HTR-8/SVneo (cell line): ENCODE measurements at regions not wholly inside any gene's neighbourhood (a gene's known extent, or its start where the extent isn't known, plus 50 kb on each side); places are given as distances from the start of the nearest gene placed in this dataset.
"Not testable (repeated sequence)": the region's sequence is repeated elsewhere in the genome, so short reads cannot be mapped to it uniquely, and the experiment has no call there.

Experiments used
- DNase-seq: peaks from one replicate; pipeline ENCODE4 v3.0.0; 2011; ENCODE audit warnings: low spot score, mixed read lengths; ENCODE audit not compliant: insufficient read length
- FAIRE-seq: peaks from 2 replicates; lab custom pipeline; 2011; peaks lifted over from hg19 to GRCh38; lab: Jason Lieb, UNC

DNA sequence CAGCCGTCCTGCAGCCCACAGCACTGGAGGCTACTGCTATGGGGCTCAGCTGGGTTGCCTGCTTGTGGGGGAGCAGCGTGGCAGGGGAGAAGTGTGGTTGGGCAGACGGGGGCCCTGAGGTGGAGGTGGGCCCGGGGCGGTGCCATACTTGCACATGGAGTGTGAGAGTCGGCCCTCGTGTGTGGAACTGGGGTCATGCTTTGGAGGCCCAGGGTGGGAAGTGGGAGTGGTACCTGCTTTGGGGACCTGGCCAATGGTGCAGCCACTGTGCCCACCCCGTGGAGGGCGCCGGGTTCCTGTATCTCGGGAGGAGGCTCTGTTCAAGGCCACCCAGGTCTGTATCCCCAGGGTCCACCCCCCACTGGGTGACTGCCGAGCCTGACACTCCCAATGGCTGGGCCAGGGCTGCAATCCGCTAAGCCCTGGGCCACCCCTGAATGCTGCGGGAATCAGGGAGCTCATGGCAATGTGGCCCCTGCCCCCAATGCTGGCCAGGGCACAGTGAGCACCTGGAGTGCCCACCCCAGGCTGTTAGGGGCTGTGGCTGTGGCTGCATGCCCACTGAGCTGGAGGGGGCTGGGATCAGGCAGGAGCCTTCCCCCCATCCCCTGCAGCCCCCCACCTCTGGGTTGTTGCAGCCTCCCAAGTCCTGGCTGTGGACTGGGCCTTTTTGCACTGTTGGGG is 157.9 kb upstream of the SLC38A2 start:
- no peak for DNase-seq
- FAIRE-seq: no peak

DNA sequence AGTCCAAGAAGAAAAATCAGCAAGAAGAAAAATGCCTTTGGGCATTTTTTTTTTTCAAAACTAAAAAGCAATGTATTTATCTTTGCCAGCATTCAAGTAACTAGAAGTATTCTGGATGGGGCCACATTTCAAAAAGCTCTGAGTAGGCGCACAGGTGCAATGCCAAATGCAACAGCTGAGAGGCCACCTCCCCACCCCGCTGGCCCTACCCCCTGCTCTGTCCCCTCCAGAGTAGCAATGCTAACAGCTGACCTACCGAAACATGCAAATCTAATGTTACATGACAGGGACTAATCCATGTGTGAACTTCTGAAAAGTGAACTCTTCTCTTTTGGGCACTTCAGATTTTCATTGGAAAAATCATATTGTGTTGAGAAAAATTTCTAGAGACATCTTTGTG is 153.7 kb upstream of the SLC38A2 start:
- FAIRE-seq: no peak
- no peak for DNase-seq

DNA sequence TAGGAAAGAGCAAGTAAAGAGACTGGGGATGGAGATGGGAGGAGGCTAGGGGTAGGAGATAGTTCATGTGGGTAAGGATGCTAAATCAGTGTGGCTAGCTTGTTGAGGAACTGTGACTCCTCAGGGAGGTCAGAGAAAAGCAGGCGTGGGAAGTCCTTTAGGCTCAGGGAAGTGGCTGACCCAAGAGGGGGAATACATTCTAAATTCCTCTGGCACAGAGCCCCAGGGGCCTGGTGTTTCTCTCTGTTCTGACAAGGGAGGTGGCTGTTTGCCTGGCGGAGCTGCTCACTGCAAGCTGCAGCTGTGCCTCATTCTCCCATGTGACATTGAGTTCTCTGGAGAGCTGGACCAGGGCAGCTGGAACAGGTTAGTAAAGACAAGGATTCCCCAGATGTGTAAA is 152.2 kb upstream of the SLC38A2 start:
- DNase-seq (no peak), FAIRE-seq (no peak)

DNA sequence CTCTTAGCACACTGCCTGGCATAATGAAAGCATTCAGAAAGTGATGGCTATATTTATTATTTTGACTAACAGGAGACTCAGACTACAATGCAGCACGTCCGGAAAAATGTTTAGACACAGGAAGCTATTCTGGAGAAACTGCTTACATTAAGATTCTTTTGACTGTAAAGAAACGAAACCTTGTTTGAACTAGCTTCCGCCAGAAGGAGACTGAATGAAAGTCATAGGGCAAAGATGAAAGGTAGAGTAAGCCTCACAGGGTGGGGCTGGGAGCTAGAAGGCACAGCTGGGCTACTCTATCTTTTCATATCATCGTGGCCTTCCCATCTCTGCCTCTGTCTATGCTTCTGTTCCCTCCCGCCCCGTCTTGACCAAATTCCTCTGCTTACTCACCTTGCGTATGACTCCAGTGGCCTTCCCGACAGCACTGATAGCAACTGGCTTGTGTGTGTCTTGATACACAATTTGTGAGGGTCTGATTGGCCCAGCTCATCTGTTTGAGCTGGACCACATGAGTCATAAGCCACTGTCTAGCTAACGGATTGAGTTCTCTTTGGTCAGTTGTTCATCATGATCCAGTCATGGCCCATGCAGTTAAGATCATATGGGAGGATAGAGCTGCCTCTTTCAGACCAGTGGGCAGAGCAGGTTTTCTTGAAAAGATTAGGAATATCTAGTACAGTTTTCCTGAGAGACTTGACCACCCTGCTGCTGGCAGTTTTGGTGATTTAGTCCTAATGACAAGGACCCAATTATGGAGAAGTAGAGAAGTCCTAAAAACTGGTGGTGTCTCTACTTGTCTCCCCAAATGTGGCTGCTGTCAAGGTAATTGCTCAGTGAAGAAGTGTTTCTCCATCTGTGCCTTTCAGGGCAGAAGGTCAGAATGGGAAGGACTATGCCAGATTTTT is 151.5 kb upstream of the SLC38A2 start:
- DNase-seq (peak; percentile 61), FAIRE-seq (peak; percentile 86)

DNA sequence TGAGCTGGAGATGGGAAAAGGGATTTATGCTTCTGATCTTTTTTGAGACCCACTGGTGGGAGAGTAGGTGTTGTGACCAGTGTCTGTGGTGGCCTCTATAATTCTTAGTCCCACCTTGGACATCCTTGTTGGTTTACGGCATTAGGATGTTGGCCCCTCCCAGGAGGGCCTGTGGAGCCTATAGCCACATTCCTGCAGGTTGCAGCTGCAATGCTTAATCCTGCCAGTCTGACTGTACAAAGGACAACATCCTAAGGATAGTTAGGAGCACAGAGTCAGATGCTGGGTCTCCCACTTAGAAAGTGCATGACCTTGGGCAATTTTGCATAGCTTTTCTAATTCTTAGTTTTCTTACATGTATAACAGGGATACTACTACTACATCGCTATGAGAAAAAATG is 150.9 kb upstream of the SLC38A2 start:
- no peak for DNase-seq
- FAIRE-seq: peak; percentile 58

DNA sequence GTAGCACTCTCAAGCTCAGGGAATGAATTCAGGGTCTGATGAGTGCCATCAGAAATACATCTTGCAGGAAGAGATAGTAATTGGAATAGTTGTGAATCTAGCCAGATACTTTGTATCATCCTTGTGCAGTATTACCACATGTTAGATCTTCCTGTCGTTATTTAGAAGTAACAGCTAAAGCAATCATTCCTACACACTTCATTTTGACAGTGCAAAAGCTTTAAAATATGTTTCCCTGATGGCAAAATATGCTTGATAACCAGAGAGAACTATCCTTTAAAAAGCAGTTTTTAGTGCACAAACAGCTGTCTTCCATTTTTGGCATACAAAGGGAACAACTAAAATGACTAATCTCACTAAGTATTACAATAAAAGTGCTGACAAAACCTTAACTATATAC is 149.5 kb upstream of the SLC38A2 start:
- FAIRE-seq (no peak), DNase-seq (no peak)

DNA sequence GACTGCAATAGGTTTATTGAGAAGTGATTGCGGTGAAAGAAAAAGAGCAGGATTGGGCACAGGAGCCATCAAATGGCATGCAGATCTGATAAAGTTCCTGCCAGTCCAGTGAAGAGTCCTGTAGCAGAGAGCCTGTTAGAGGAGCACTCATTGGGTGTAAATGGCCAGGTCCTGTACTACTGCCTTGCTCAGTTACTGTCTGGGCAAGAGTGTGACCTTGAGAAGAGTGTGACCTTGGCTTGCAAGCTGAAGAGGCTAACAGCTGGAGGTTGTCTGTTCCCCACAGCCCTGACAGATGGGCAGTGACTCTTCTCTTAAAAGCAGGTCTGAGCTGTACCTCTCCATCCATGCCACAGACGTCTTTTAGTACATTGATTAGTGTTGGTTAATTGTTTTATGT is 148.6 kb upstream of the SLC38A2 start:
- FAIRE-seq (no peak), DNase-seq (no peak)

DNA sequence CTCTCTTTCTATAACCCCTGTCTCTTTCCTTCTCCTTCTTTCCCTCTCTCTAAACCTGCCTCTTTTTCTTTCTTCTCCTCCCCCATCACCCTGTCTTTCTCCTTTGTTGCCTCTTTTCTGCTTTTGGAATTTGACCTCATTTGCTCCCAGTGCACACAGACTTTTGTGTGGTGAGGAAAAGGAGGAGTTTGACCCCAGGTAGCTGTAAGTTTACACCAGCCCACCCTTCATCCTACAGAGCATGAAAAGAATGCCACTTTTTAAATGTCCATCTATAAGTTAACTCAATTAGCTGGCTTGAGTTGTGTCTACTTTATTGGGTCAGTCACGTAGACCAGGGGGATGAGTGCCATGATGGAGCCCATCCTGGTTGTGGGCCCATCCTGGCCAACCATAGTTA is 146.8 kb upstream of the SLC38A2 start:
- DNase-seq: no peak
- FAIRE-seq: no peak

DNA sequence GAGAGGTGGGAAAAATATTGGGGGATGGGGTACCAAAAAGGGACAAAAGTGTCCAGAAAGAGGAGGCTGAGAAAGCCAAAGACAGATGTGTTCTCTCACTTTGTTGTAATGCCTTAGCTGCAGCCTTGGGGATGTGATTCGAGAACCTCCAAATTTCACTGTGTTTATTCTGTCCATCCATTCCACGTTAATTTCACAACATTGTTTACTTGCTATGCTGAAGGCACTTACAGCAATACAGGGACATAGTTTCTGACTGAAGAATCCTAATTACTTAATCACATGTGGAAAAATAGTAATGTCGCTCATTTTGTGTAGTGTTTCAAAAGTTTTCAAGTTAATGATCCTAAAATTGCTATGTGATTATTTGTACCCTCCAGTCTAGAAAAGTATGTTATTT is 146.2 kb upstream of the SLC38A2 start:
- no peak for FAIRE-seq

DNA sequence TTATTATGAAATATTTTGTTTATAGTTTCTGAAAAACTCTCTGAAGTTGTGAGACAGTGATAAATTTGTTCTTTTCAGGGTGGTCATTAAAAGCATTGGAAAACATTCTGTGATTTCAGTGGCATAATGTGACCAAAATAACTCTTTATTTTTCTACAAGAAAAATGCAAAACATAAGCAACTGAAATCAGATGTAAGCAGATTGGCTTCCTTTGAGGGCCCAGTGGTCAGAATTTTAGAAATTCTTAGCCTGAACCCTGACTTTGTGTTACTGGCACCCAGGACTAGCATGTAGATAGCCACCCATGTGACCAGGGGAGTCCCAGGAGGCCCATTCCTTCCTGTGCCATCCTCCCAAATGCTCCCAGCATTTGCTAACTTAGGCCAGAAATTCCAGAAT is 145.6 kb upstream of the SLC38A2 start:
- DNase-seq: no peak

More for the DNA sequence above, 146.2 kb upstream of the SLC38A2 start:
- no peak for DNase-seq

DNA sequence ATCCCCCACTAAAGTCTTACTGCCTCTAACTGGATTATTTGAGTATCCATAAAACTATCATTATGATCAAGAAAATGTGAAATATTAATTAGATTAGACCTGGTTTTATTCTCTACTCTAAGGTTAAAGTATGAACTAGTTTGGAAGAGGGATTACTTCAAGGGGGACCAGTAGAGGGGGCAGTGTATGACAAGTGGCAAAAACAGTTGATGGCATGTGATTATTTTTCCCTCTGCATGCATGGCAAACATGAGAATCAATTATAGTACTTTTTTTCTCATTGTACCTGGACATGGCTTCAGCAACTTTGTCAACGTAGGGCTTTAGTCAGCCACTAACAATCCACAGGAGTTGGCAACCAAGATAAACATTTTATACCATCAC is 145.0 kb upstream of the SLC38A2 start:
- no peak for FAIRE-seq

More for the DNA sequence above, 145.6 kb upstream of the SLC38A2 start:
- FAIRE-seq: no peak

DNA sequence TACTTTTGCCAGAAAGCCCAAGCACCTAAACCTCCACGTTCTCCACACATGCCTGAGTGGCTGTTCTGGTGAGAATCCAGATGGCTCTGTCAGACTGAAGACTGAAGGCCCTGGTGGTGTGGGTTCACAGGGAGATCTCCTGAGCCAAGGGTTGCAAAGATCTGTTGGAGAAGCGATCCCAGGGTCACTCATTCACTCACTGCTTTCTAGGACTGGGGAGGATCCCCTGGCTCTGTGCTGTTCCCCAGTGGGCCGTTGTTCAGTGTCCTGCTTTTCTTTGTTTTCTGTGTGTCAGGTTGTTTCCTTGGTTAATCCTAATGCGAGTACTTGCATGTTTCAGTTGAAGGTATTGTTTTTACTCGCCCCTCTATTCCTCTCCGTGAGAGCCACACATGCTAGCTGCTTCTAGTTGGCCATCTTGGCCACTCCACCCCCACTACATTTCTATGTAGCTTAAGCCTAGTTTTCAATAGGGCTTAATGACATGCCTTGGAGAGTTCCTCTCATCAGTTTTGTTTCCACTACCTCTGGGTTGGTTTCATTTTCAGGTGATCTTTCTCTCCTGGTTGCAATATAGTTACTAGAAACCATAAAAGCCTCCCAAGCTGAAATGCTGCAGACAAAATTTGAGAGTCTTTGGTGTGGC is 144.5 kb upstream of the SLC38A2 start:
- FAIRE-seq: no peak
- no peak for DNase-seq

More for the DNA sequence above, 145.0 kb upstream of the SLC38A2 start:
- no peak for DNase-seq

DNA sequence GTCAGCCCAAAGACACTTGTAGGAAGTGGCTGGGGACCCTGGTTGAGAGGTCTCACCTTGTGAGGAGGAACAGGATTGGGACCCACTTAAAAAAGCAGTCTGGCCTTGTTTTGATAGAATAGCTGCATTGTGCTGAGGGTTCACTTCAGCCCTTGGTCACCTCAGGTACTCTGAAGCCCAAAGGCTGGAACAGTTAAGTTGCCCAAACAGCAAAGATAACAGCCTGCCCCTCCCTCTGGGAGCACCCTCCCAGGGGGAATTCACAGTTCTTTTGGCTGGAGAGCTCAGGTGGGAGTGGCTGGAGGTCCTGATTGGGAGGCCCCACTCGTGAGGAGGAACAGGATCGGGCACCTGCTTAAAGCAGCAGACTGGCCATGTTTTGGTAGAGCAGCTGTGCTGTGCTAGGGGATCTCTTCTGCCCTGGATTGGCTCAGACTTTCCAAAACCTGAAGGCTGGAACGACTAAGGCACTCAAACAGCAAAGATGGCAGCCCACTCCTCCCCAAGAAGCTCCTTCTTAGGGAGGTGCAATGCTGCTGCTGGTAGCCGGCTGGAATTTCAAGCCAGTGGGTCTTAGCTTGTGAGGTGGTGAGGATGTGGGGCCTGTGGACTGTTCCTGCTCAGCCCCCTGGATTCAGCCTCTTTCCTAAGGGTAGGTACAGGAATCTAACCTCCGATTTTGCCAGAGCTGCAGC is 143.8 kb upstream of the SLC38A2 start:
- FAIRE-seq (no peak), DNase-seq (no peak)

DNA sequence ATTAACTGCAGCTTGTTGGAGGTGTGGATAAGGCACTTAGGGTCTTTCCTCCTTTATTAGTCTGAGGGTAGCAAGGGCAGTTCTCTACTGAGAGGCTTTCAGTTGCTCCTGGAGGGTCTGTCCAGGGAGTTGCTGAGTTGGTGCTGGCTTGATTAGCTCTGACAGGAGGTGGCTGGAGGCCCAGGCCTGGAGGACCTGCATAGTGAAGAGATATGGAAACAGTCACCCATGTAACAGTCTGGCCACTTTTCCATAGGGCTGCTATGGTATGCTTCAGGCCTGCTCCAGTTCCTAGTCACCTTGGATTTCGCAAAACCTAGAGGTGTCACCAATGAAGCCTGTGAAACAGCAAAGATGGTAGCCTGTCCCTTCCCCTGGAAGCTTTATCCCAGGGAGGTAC is 143.3 kb upstream of the SLC38A2 start:
- DNase-seq (no peak), FAIRE-seq (no peak)

DNA sequence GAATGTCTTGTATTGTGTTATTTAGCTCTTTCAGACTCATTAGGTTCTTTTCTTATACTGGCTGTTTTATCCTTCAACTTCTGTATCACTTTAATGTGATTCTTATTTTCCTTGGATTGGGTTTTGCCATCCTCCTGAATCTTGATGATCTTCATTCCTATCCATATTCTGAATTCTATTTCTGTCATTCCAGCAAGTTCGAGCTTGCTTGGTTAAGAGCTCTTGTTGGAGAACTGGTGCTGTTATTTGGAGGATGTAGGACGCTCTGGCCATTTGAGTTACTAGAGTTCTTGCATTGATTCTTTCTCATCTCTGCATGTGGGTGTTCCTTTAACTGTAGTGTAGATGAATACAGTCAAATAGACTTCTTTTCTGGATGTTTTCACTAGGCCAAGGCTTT is 142.3 kb upstream of the SLC38A2 start:
- DNase-seq: no peak
- no peak for FAIRE-seq

DNA sequence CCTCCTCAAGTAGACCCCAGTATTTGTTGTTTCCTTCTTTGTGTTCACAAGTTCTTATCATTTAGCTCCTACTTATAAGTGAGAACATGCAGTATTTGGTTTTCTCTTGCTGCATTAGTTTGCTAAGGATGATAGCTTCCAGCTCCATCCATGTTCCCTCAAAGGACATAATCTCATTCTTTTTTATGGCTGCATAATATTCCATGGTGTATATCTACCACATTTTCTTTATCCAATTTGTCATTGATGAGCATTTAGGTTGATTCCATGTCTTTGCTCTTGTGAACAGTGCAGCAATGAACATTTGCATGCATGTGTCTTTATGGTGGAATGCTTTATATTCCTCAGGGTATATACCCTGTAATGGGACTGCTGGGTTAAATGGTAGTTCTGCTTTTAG is 137.7 kb upstream of the SLC38A2 start:
- DNase-seq, FAIRE-seq: not testable (repeated sequence)

DNA sequence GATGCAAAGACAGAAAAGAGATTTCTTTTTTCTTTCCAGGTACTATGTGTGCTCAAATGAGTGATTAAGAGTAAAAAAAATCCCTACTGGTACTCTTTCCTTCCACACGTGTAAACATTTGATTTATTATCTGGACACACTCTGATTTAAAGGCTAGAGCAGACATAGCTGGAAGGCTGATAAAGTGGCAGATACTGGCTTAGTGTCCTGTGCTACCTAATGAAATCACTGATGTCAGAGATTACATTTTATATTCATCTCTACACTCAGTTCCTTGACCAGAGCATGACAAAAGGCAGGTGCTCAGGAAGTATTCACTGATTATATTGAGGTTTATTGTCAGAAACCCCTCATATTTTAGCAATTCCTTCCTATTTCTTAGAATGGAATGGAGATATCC is 136.6 kb upstream of the SLC38A2 start:
- FAIRE-seq: no peak

DNA sequence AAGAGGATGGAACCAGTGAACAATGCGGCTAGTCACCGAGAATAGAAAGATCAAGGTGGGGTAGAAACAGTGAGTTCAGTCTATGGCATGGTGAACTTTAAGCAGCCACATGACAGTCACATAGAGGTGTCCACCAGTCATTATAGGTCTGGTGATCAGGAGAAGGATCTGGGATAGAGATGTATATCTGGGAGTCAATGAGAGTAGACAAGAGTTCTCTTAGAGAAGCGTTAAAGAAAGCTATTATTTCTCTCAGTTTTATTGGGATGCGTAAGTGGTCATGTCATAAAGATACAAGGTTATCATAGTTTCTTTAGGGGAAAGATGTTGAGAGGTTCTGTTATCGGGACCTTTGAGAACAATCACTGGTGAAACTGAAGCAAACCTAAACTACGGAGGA is 136.1 kb upstream of the SLC38A2 start:
- FAIRE-seq: no peak
- DNase-seq: no peak

More for the DNA sequence above, 136.6 kb upstream of the SLC38A2 start:
- DNase-seq: no peak

DNA sequence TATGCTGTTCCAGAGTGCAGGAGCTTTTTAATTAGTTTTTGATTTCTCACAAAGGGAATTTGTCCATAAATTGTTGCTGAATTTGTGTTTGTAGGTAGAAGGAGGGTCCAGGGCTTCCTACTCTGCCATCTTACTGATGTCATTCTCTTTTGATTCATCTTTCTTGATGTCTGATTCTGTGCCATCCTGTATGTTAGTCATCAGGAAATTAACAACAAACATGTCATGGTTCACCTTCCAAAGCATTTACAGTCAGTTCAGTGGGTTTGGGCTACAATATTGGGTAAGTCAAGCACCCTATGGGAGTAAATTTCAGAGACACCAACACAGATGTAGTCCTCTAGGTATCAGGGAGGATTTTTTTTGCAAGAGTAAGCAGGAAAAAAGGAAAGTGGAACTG is 135.2 kb upstream of the SLC38A2 start:
- FAIRE-seq (no peak), DNase-seq (no peak)

DNA sequence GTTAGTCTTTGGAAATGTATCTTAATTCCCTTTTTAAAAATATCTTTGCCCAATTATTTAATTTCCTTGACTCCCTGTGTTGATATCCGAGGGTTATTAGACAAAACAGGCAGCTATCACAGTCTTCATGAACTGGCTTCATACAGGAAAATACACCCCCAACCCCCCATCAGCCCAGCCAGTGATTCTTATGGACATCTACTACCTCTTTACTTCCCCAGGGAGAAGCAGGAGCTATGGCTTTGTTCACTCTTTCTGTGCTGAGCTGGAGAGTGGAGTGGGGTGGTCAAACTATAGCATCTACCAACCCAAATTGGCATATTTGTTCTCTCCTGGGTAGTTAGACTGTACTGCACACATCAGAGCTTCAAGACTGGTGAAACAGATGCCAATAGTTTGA is 134.4 kb upstream of the SLC38A2 start:
- FAIRE-seq (no peak), DNase-seq (no peak)
